IMR-90 (cell line): ENCODE measurements at regions not wholly inside any gene's neighbourhood (a gene's known extent, or its start where the extent isn't known, plus 50 kb on each side); places are given as distances from the start of the nearest gene placed in this dataset.

Experiments used
- BHLHE40 ChIP-seq: fragments of 150-350 bp; IDR thresholded peaks from 2 replicates; pipeline ENCODE4 v1.6.1; 2016; ENCODE audit warnings: mild to moderate bottlenecking, low read depth, low read length
- CEBPB ChIP-seq: IDR thresholded peaks from 2 replicates; pipeline ENCODE4 v1.6.1; 2012; ENCODE audit warnings: low read depth, low read length, improper control_type of control experiment
- CHD1 ChIP-seq: IDR thresholded peaks from 2 replicates; pipeline ENCODE4 v1.6.1; 2012; ENCODE audit warnings: low read depth, low read length, improper control_type of control experiment
- CTCF ChIP-seq: conservative IDR thresholded peaks from 2 replicates; pipeline ENCODE4 v1.5.1; 2012; ENCODE audit warnings: mild to moderate bottlenecking, low read depth, low read length, improper control_type of control experiment
- FOS ChIP-seq: fragments of 150-350 bp; IDR thresholded peaks from 2 replicates; pipeline ENCODE4 v1.6.1; 2016; ENCODE audit warnings: low read depth, low read length
- MAFK ChIP-seq: IDR thresholded peaks from 2 replicates; pipeline ENCODE4 v1.6.1; 2012; ENCODE audit warnings: low read depth, low read length, improper control_type of control experiment
- MXI1 ChIP-seq: IDR thresholded peaks from 2 replicates; pipeline ENCODE4 v1.6.1; 2012; ENCODE audit warnings: low read depth, mild to moderate bottlenecking, low read length, moderate library complexity, borderline replicate concordance
- NFE2L2 ChIP-seq: fragments of 150-350 bp; IDR thresholded peaks from 2 replicates; pipeline ENCODE4 v1.6.1; 2016; ENCODE audit warnings: low read depth, mild to moderate bottlenecking, low read length
- POLR2A ChIP-seq: IDR thresholded peaks from 2 replicates; pipeline ENCODE4 v1.6.1; 2012; ENCODE audit warnings: mild to moderate bottlenecking, low read depth, low read length
- RAD21 ChIP-seq: IDR thresholded peaks from 2 replicates; pipeline ENCODE4 v1.6.1; 2012; ENCODE audit warnings: low read length, improper control_type of control experiment
- RFX5 ChIP-seq: IDR thresholded peaks from 2 replicates; pipeline ENCODE4 v1.8.0; 2012; ENCODE audit warnings: low read depth, mild to moderate bottlenecking, low read length, moderate library complexity
- SMC3 ChIP-seq: fragments of 150-350 bp; IDR thresholded peaks from 2 replicates; pipeline ENCODE4 v1.6.1; 2016; ENCODE audit warnings: low read depth, mild to moderate bottlenecking, antibody characterized with exemption, low read length, moderate library complexity
- USF2 ChIP-seq: fragments of 150-350 bp; IDR thresholded peaks from 2 replicates; pipeline ENCODE4 v1.6.1; 2017; ENCODE audit warnings: mild to moderate bottlenecking, antibody characterized with exemption, low read length, low read depth
- TF ChIP-seq, protein P1 (sequence below): fragments of 150-350 bp; IDR thresholded peaks from 2 replicates; pipeline ENCODE4 v1.6.1; 2016; ENCODE audit warnings: low read depth, mild to moderate bottlenecking, low read length, moderate library complexity, borderline replicate concordance

- TF ChIP-seq CTCF (no peak), POLR2A (no peak), MAFK (no peak), MXI1 (no peak), FOS (no peak), NFE2L2 (no peak), RAD21 (no peak), SMC3 (no peak), USF2 (no peak), CEBPB (no peak), CHD1 (no peak), RFX5 (no peak), BHLHE40 (no peak)
- TF ChIP-seq, protein P1, sequence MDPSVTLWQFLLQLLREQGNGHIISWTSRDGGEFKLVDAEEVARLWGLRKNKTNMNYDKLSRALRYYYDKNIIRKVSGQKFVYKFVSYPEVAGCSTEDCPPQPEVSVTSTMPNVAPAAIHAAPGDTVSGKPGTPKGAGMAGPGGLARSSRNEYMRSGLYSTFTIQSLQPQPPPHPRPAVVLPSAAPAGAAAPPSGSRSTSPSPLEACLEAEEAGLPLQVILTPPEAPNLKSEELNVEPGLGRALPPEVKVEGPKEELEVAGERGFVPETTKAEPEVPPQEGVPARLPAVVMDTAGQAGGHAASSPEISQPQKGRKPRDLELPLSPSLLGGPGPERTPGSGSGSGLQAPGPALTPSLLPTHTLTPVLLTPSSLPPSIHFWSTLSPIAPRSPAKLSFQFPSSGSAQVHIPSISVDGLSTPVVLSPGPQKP = no peak
These were observed 627.5 kb upstream of the ZNF337 start for GRCh38 chr20:26324177-26324576.
